ENCODE measurements at regions not wholly inside any gene's neighbourhood (a gene's known extent, or its start where the extent isn't known, plus 50 kb on each side); places are given as distances from the start of the nearest gene placed in this dataset.

DNA sequence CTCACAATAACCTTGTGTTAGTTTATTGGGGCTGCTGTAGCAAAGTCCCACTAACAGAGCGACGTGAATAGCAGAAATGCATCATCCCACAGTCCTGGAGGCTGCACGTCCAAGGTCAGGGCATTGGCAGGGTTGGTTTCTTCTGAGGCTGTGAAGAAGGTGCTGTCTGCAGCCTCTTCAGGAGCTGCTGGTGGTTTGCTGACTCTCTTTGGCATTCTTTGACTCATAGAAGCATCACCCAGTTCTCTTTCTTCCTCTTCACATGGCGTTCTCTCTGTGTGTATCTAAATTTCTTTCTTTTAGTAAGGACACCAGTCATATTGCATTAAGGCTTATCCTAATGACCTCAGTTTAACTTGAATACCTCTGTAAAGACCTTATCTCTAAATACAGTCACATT, 428.4 kb upstream of the KLF6 start:
- H3K4me3 ChIP-seq (ENCODE audit: low read depth, low read length) = no peak overlapping the region
- no peak for DNase-seq (ENCODE audit: low read depth)
- no peak for TF ChIP-seq CTCF (conservative IDR thresholded peaks at IDR 0.05; ENCODE audit: low read depth, low read length)

DNA sequence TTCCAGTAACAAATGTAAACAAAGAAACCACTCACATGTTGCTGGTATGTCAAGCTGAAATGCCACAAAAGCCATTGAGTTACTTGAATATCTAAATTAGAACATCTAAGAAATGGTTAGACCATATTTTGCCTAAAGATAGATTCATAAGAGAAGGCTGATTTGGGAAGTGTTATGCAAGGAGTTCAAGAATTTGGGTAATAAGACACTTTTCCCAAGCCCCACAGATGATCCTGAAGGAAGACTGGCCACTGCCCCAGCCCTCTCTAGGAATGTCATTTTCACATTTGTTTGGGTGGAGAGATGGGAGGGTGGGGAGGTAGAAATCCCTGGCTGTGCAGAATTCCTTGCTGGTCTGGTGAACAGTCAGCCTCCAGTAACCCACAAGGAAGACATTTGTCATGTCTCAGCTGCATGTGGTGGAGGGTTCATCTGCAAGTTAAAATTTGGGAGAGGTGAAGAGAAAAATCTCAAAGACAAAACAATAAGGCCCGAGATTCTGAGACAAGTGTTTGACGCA, 427.2 kb upstream of the KLF6 start:
- H3K4me3 ChIP-seq (ENCODE audit: low read depth, low read length) = no peak overlapping the region
- no peak for TF ChIP-seq CTCF (conservative IDR thresholded peaks at IDR 0.05; ENCODE audit: low read depth, low read length)
- no peak for DNase-seq (ENCODE audit: low read depth)

DNA sequence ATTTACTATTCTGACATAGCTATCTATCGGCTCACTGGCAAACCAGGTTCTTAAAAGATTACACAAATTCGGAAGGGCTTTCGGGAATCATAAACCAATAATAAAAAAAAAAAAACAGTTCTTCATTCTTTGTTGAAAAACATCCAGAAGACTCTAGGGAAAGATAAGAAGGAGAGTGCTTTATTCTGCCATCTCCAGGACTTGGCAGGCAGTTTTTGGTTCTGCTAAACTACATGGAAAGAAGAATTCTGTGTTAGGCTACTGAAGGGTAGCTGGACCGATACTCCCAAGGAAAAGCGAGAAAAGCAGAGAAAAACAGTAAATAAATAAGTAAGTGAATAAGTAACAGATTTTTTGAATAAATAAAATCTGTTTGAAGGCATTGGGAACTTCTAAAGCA, 423.5 kb upstream of the KLF6 start:
- no peak for DNase-seq (ENCODE audit: low read depth)
- H3K4me3 ChIP-seq (ENCODE audit: low read depth, low read length) = no peak overlapping the region
- TF ChIP-seq CTCF (conservative IDR thresholded peaks at IDR 0.05; ENCODE audit: low read depth, low read length) = no peak

GRCh38 chr10:4205113-4205512, 420.1 kb upstream of the KLF6 start:
- DNase-seq (ENCODE audit: low read depth) = no peak
- no peak for TF ChIP-seq CTCF (conservative IDR thresholded peaks at IDR 0.05; ENCODE audit: low read depth, low read length)
- H3K4me3 ChIP-seq (ENCODE audit: low read depth, low read length) = no peak overlapping the region

- DNase-seq (ENCODE audit: low read depth) = no peak
- no peak overlapping the region for H3K4me3 ChIP-seq (ENCODE audit: low read depth, low read length)
- no peak for TF ChIP-seq CTCF (conservative IDR thresholded peaks at IDR 0.05; ENCODE audit: low read depth, low read length)
Measured at GRCh38 chr10:4202938-4203337, 417.9 kb upstream of the KLF6 start.

GRCh38 chr10:4201866-4202825, 417.1 kb upstream of the KLF6 start:
- no peak for DNase-seq (ENCODE audit: low read depth)
- no peak overlapping the region for H3K4me3 ChIP-seq (ENCODE audit: low read depth, low read length)
- TF ChIP-seq CTCF (conservative IDR thresholded peaks at IDR 0.05; ENCODE audit: low read depth, low read length) = no peak
